Sigmoid colon (tissue), 4 donors: ENCODE measurements at regions not wholly inside any gene's neighbourhood (a gene's known extent, or its start where the extent isn't known, plus 50 kb on each side); places are given as distances from the start of the nearest gene placed in this dataset.

Experiments
- CTCF ChIP-seq, 4 experiments: fragments of 450-650 bp in 3 of 4; fragments of 200-600 bp in 1 of 4; IDR thresholded peaks; one replicate each; pipeline ENCODE4 v1.5.1; 2016 to 2019; ENCODE audit warnings: antibody characterized with exemption in 4 of 4, mild to moderate bottlenecking in 3 of 4, moderate library complexity in 2 of 4
- EP300 ChIP-seq, 4 donors: sonication (generic); formaldehyde crosslinking; IDR thresholded peaks; one replicate each; pipeline ENCODE4 v1.6.1; 2017; ENCODE audit warnings: antibody characterized with exemption in 4 of 4
- POLR2A ChIP-seq, 2 donors: fragments of 450-650 bp; IDR thresholded peaks; one replicate each; pipeline ENCODE4 v1.6.1; 2016; ENCODE audit warnings: antibody characterized with exemption in 2 of 2, mild to moderate bottlenecking in 2 of 2, moderate library complexity in 2 of 2
- POLR2AphosphoS5 ChIP-seq, 4 donors: sonication (generic); formaldehyde crosslinking; IDR thresholded peaks; one replicate each; pipeline ENCODE4 v1.6.1; 2017; ENCODE audit warnings: antibody characterized with exemption in 4 of 4

GRCh38 chr17:71428897-71429296 lies 691.9 kb upstream of the SOX9 start:
- TF ChIP-seq POLR2A (IDR thresholded peaks at IDR 0.05): no peak
- TF ChIP-seq POLR2AphosphoS5 (IDR thresholded peaks at IDR 0.05): no peak
- no peak for TF ChIP-seq CTCF (IDR thresholded peaks at IDR 0.05)
- no peak for TF ChIP-seq EP300 (IDR thresholded peaks at IDR 0.05)
